ENCODE measurements at regions not wholly inside any gene's neighbourhood (a gene's known extent, or its start where the extent isn't known, plus 50 kb on each side); places are given as distances from the start of the nearest gene placed in this dataset.

DNA sequence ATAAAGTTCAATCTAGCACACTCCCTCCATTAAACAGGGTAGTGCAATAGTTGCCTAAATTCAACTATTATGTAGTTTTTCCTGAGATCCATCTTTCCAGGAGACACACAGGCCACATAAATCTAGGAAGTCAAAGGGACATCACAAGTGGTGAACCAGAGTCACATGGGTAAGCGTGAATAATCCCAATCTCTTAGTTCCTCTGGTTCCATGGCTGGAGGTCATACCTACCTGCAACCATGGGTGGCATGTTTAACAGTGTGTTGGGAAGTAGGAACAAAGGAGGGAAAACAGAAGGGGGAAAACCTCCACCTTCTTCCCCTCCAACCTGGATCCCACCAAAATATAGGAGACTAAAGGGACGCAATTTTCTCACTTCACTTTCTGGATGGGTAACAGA, 2651.6 kb downstream of the ARAP2 start:
- no peak for DNase-seq (ENCODE audit: low read depth in 3 of 3)

DNA sequence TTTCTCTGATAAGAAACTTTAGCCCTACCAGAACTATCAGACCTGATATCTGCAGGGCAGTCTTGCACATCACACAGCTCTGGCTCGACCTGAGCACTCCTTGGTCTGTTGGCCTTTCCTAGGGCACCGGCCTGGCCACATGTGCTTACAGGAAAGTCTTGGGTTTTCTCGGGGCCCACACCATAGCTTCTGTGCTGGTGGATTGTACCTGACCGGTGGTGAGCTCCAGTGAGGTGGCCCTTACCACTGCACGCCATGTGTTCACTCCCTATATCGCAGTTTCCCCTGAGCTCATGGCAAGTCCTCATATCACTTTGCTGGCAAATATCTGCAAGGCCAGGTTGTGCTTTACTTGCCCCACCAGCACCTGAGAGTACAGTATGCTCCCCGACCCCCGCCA, 2637.4 kb downstream of the ARAP2 start:
- no peak for DNase-seq (ENCODE audit: low read depth in 3 of 3)

DNA sequence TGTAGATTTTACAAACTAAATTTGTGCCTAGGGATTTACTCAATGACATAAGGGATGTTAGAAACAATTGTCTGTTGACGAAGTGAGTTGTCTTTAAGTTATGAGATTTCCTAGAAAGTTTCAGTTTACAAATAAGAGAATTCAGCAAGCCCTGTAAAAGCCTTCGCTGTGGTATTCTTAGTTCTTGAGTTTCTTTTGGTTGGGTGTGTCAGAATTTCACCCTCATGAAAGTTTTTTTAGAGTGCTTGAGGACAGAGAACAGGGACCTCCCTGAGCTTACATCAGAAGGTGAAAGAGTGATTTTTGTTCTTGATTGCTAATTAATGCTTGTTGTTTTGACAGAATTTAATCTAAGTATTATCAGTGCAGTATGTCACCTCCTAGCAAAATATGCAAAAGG, 2628.2 kb downstream of the ARAP2 start:
- DNase-seq (ENCODE audit: low read depth in 3 of 3), result no peak

DNA sequence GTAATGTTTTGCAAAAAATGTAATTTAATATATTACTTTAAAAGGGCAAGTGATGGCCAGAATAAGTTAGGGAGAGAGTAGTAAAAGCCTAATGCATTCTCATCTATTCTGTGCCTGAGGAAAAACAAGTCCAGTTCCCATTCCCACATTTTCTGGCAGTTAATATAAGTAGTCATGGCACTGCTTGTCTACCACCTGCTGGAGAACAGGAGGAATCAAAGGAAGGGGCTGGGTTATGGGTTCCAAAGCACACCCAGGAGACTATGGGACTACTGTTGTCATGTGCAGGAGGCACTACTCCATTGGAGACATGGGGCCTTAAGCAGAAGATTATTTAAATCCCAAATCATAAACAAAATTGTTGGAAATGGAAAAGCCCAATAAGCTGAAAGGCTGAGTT, 2618.6 kb downstream of the ARAP2 start:
- no peak for DNase-seq (ENCODE audit: low read depth in 3 of 3)

DNA sequence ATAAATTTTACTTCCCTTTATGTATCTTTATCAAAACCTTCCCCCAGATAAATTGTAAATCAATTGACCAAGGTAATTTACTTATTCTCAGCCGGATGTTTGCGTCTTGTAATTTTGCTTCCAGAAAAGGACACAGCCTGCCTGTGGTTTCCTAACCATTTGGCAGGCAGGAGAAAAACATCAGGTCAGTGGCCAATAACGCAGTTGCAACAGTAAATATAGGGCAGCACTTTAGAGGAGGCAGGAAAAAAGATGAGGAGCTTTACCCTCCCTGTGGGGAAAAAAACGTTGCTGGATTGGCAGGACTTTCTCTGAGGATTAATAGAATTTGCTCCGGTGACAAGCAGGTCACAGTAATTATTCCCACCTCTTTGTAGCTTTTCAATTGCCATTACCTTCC, 2618.1 kb downstream of the ARAP2 start:
- DNase-seq (ENCODE audit: low read depth in 3 of 3), result no peak

- no peak for DNase-seq (ENCODE audit: low read depth in 3 of 3)
These were observed 2616.0 kb downstream of the ARAP2 start for GRCh38 chr4:33628296-33628695.

DNA sequence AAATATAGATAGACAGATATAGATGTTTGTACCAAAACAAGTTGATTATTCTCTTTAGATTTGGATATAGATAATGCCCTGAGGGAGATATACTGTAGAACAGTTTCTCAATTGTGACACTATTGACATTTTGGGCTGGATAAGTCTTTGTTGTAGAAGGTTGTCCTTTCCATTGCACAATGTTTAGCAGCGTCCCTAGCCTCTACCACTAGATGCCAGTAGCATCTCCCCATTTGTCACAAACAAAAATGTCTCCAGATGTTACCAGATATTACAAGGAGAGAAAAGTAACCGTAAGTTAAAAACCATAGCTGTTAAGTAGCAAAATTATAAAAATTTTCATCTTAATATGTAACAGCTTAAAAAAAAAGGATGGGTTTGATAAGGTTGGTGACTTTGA, 2595.3 kb downstream of the ARAP2 start:
- DNase-seq (ENCODE audit: low read depth in 3 of 3), result no peak

DNA sequence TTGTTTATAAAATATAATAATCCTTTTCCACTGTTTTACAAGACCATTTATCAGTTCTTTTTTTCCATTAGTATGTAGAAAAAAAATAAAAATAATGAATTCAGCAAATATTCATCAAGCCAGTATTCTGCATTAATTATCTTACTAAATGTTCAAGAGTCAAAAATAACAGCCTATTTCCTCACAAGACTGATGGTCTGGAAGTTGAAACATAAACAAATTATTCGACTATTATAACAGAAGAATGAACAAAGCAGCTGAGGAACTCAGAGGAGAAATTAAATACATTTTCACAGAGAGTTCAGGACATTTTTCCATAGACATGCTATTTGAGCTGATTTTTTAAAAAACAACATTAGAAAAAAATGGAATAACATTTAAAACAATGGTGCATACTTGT, 2594.8 kb downstream of the ARAP2 start:
- no peak for DNase-seq (ENCODE audit: low read depth in 3 of 3)

- DNase-seq (ENCODE audit: low read depth in 3 of 3), result no peak
These were observed 2594.3 kb downstream of the ARAP2 start for GRCh38 chr4:33650036-33650435.

- no peak for DNase-seq (ENCODE audit: low read depth in 3 of 3)
These were observed 2585.3 kb downstream of the ARAP2 start for GRCh38 chr4:33658971-33659370.

- DNase-seq (ENCODE audit: low read depth in 3 of 3), result no peak
These were observed 2582.7 kb downstream of the ARAP2 start for GRCh38 chr4:33661636-33662035.

DNA sequence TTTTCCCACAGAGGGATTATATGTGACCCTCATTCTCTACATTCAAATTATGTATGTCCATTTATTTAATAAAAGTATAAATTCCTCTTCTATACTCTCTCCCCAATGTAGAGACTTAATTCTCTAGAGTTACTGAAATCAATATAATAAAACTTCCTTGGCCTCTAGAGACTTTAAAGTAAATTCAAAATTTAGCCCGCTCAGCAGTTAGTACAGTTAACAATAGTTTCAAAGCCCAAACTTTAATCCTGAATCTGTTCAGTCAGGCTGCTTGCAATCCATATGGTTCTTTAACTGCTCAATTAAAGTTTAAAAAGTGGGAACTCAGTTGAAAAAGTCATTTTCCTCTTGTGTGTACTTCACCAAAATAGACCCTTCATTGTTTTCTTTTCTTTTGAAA, 2558.4 kb downstream of the ARAP2 start:
- no peak for DNase-seq (ENCODE audit: low read depth in 3 of 3)

GRCh38 chr4:33696041-33696440, 2548.3 kb downstream of the ARAP2 start:
- no peak for DNase-seq (ENCODE audit: low read depth in 3 of 3)

GRCh38 chr4:33696586-33696985, 2547.7 kb downstream of the ARAP2 start:
- DNase-seq (ENCODE audit: low read depth in 3 of 3), result no peak

- no peak for DNase-seq (ENCODE audit: low read depth in 3 of 3)
These were observed 2535.1 kb downstream of the ARAP2 start for GRCh38 chr4:33709247-33709646.

DNA sequence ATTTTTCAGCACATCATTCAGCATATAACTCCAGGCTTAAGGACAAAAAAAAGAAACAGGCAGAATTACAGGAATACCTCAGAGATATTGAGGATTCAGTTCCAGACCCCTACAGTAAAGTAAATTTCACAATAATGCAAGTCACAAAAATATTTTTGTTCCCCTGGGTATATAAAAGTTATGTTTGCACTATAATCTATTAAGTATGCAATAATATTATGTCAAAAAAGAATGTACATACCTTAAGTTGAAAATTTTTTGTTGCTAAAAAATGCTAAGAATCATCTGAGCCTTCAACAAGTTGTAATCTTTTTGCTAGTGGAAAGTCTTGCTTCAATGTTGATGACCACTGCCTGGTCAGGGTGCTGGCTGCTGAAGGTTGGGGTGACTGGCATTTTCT, 2532.5 kb downstream of the ARAP2 start:
- DNase-seq (ENCODE audit: low read depth in 3 of 3), result no peak

- no peak for DNase-seq (ENCODE audit: low read depth in 3 of 3)
These were observed 2529.3 kb downstream of the ARAP2 start for GRCh38 chr4:33714971-33715370.

DNA sequence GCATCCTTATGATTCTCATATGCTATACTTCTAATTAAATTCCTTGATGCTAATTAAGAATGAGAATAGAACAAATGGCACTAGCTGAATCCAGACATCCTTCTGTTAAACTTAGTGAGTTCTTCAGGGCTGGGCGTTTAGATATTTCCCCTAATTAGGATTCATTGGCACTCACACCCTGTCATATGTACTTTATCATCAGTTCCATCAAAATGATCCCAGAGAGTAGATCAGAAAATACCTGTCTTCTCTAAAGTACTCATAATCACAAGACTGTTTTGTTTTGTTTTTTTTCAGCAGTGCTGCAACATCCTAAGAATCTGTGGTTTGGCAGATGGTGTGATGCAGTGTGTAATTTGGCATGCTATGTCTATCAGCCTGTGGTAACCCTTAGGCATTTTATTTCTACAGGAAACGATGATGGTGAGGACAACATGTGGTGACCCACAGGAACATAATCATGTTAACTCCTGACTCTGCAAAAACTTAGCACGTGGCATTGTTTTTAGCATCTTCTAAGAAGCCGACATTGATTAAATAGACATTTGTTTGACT, 2528.4 kb downstream of the ARAP2 start:
- no peak for DNase-seq (ENCODE audit: low read depth in 3 of 3)

DNA sequence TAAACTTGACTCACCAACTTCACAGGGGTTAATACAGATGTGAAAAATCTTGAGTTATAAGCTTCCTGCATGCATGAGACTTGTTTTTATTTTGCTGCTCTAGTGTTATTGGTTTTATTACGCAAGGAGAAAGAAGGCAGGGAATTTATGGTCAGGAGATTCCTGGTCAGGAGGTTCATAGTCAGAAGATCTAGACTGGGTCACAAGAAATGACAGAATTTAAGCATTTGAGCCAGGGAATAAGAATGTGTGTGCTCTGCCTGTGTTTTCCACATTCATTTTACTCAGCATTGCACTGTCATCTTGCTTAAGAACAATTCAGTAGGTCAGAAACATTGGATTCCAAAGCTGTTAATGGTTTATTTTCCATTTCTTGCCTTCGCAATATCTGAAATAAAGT, 2522.1 kb downstream of the ARAP2 start:
- DNase-seq (ENCODE audit: low read depth in 3 of 3), result no peak

- DNase-seq (ENCODE audit: low read depth in 3 of 3), result no peak
These were observed 2521.4 kb downstream of the ARAP2 start for GRCh38 chr4:33722800-33723516.

DNA sequence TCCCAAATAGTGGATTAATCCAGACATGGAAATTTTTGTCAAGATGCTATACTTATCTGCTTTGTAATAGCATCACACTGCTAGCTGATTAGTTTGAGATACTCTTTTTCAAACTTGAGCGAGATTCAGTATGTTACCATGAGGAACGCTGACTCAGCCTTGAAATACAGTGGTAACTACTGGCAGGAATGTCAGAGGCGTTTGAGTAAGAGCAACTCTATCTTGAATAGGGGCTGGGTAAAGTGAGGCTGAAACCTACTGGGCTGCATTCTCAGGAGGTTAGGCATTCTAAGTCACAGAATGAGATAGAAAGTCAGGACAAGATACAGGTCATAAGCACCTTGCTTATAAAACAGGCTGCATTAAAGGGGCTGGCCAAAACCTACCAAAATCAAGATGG, 2519.6 kb downstream of the ARAP2 start:
- no peak for DNase-seq (ENCODE audit: low read depth in 3 of 3)

DNA sequence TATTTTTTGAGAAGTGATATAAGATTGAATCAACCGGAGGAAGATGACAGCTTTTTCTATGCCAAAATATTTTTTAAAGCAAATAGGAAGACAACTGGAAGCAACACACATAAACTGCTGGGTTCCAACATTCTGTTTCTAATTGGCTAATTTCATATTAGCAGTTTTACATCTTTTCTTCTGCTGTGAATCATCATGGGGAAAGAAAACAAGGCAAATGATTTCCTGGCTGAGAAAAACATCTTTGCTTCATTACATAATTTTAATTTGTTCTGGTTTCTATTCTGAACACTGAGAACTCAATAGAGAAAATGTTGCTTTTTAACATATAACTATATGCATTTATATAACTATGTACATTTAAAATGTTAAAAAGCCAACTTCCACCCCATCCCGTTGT, 2518.5 kb downstream of the ARAP2 start:
- DNase-seq (ENCODE audit: low read depth in 3 of 3), result no peak

- DNase-seq (ENCODE audit: low read depth in 3 of 3), result no peak
These were observed 2506.6 kb downstream of the ARAP2 start for GRCh38 chr4:33737726-33738125.

All from stimulated activated CD4-positive, alpha-beta T cell treated with anti-CD3 and anti-CD28 coated beads, TNF-alpha, amount 100 ng/mL, for 24 hours (primary cell).